ENCODE measurements at regions not wholly inside any gene's neighbourhood (a gene's known extent, or its start where the extent isn't known, plus 50 kb on each side); places are given as distances from the start of the nearest gene placed in this dataset.

DNA sequence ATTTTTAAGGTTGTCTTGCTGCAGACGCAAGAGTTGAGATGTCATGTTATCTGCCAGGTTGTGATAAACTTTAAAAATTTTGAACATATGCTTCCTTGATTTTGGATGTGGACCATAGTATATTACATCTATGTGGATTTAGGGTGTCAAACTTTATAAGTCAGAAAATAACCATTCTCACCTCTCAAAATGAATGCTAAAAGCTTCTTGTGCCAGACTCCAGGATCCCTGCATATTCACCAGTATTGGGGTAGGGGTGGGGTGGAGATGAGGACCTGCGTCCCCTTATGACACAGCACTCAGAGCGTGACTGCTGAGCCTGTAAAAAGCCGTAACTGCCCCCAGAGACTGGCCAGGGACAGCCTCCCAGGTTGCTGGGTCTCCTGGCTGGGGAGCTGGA, 524.4 kb downstream of the LMO7 start:
- TF ChIP-seq, protein P1, sequence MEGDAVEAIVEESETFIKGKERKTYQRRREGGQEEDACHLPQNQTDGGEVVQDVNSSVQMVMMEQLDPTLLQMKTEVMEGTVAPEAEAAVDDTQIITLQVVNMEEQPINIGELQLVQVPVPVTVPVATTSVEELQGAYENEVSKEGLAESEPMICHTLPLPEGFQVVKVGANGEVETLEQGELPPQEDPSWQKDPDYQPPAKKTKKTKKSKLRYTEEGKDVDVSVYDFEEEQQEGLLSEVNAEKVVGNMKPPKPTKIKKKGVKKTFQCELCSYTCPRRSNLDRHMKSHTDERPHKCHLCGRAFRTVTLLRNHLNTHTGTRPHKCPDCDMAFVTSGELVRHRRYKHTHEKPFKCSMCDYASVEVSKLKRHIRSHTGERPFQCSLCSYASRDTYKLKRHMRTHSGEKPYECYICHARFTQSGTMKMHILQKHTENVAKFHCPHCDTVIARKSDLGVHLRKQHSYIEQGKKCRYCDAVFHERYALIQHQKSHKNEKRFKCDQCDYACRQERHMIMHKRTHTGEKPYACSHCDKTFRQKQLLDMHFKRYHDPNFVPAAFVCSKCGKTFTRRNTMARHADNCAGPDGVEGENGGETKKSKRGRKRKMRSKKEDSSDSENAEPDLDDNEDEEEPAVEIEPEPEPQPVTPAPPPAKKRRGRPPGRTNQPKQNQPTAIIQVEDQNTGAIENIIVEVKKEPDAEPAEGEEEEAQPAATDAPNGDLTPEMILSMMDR (IDR thresholded peaks at IDR 0.05): no peak
- no peak for TF ChIP-seq POLR2A (IDR thresholded peaks at IDR 0.05)
- no peak overlapping the region for H3K27ac ChIP-seq

DNA sequence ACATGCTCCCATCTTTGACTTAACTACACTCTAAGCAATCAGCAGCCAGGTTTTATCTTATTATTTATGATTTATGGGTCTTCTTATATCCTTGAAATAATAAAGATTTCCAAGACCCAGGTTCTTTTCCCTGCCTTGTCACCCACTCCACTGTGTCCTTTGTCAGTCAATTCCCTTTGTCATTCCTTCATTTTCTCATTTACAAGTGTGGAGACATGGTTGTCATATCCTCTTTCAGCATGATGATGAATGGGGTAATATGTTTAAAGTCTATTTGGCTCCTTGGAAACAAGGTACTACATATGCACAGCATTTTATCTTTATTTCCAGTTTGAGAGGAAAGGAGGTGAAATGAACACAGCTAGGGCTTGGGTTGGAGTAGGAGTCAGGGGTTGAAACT, 521.8 kb downstream of the LMO7 start:
- no peak for DNase-seq
- Histone ChIP-seq H3K4me1 (no peaks in the 10 kb centered on the region), H3K4me3 (no peak overlapping the region), H3K27ac (no peak overlapping the region), H3K36me3 (no peaks in the 10 kb centered on the region), H3K27me3 (no peaks in the 10 kb centered on the region), H3K9me3 (no peaks in the 10 kb centered on the region)
- no peak for TF ChIP-seq POLR2A (IDR thresholded peaks at IDR 0.05)
- TF ChIP-seq, protein P1 (IDR thresholded peaks at IDR 0.05): no peak

More for the DNA sequence above, 524.4 kb downstream of the LMO7 start:
- no peak for DNase-seq
- Histone ChIP-seq H3K27me3 (no peaks in the 10 kb centered on the region), H3K4me1 (no peaks in the 10 kb centered on the region), H3K4me3 (no peak overlapping the region), H3K9me3 (no peaks in the 10 kb centered on the region), H3K36me3 (no peaks in the 10 kb centered on the region)

- no peak for DNase-seq
- Histone ChIP-seq H3K27ac (no peak overlapping the region), H3K4me3 (no peak overlapping the region), H3K9me3 (no peaks in the 10 kb centered on the region), H3K27me3 (no peaks in the 10 kb centered on the region), H3K36me3 (no peaks in the 10 kb centered on the region), H3K4me1 (no peaks in the 10 kb centered on the region)
- TF ChIP-seq, protein P1 (IDR thresholded peaks at IDR 0.05): no peak
- no peak for TF ChIP-seq POLR2A (IDR thresholded peaks at IDR 0.05)
These were observed 517.1 kb downstream of the LMO7 start for GRCh38 chr13:76153239-76153638.

DNA sequence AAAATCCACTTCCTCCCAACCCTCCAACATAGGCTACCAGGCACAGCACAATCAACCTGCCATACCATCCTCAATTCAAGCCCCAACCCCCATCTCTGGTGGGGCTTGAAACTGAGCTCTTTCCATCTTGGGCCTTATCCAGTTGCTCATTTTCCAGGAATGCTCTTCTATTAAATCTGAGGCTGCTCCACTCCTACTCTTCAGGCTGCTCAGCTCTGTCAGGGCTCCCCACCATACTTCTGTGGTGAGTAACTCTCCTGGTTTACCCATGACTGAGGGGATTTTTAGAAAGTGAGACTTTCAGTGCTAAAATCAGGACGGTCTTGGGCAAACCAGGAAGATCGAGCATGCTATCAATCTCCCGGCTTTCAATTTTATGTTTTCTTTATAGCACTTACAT, 512.8 kb downstream of the LMO7 start:
- no peak overlapping the region for H3K27ac ChIP-seq
- TF ChIP-seq, protein P1 (IDR thresholded peaks at IDR 0.05): no peak
- TF ChIP-seq POLR2A (IDR thresholded peaks at IDR 0.05): no peak
- H3K4me3 ChIP-seq: no peak overlapping the region
- H3K27me3 ChIP-seq: no peaks in the 10 kb centered on the region
- H3K4me1 ChIP-seq: no peaks in the 10 kb centered on the region
- no peaks in the 10 kb centered on the region for H3K9me3 ChIP-seq
- H3K36me3 ChIP-seq: no peaks in the 10 kb centered on the region
- DNase-seq: no peak

DNA sequence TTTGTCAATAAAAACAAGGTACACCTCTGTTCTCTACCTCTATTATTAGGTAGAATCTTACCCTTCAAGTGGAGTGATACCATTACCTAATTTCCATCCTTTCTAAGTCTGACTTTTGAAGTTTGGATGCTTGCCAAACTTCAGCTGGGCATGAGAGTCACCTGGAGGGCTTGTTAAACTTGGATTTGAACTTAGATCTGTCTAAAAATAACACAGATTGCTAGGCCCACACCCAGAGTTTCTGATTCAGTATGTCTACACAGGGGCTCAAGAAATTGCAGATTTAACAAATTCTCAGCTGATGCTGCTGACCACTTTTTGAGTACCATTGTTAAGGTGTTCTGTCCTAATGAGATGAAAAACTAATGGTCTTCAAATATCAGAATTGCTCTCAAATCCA, 512.2 kb downstream of the LMO7 start:
- no peaks in the 10 kb centered on the region for H3K27me3 ChIP-seq
- no peak for TF ChIP-seq POLR2A (IDR thresholded peaks at IDR 0.05)
- TF ChIP-seq, protein P1 (IDR thresholded peaks at IDR 0.05): no peak
- no peak for DNase-seq
- no peaks in the 10 kb centered on the region for H3K36me3 ChIP-seq
- no peaks in the 10 kb centered on the region for H3K9me3 ChIP-seq
- H3K4me1 ChIP-seq: no peaks in the 10 kb centered on the region
- no peak overlapping the region for H3K4me3 ChIP-seq
- no peak overlapping the region for H3K27ac ChIP-seq

- H3K9me3 ChIP-seq: no peaks in the 10 kb centered on the region
- H3K4me3 ChIP-seq: no peak overlapping the region
- H3K36me3 ChIP-seq: no peaks in the 10 kb centered on the region
- H3K27ac ChIP-seq: no peak overlapping the region
- no peaks in the 10 kb centered on the region for H3K4me1 ChIP-seq
- TF ChIP-seq, protein P1 (IDR thresholded peaks at IDR 0.05): no peak
- TF ChIP-seq POLR2A (IDR thresholded peaks at IDR 0.05): no peak
- no peaks in the 10 kb centered on the region for H3K27me3 ChIP-seq
- no peak for DNase-seq
These were observed 496.4 kb downstream of the LMO7 start for GRCh38 chr13:76132532-76132931.

Data from Peyer's patch (tissue), 4 donors.